HEK293T (cell line): ENCODE measurements at regions not wholly inside any gene's neighbourhood (a gene's known extent, or its start where the extent isn't known, plus 50 kb on each side); places are given as distances from the start of the nearest gene placed in this dataset.
"Not testable (repeated sequence)": the region's sequence is repeated elsewhere in the genome, so short reads cannot be mapped to it uniquely, and the experiment has no call there.

ENCODE experiments used
- CTCF ChIA-PET: fragments of 350-600 bp; formaldehyde crosslinking; extraction: SDS; loops from one replicate; lab custom pipeline; 2021; ENCODE audit warnings: antibody characterized with exemption, inconsistent platforms; lab: Yijun Ruan, JAX
- POLR2A ChIA-PET: fragments of 350-600 bp; formaldehyde crosslinking; extraction: SDS; loops from one replicate; lab custom pipeline; 2020; ENCODE audit warnings: antibody characterized with exemption, inconsistent platforms; lab: Yijun Ruan, JAX
- DNase-seq: peaks from one replicate; pipeline ENCODE4 v3.0.0; 2012; ENCODE audit warnings: mixed read lengths; ENCODE audit errors: extremely low spot score
- ARNT ChIP-seq: fragments of 450-650 bp; IDR thresholded peaks from 2 replicates; pipeline ENCODE4 v1.6.1; 2017; ENCODE audit warnings: mild to moderate bottlenecking
- BHLHE40 ChIP-seq: fragments of 450-650 bp; IDR thresholded peaks from 2 replicates; pipeline ENCODE4 v1.6.1; 2016; ENCODE audit warnings: mild to moderate bottlenecking, moderate library complexity, borderline replicate concordance
- CTBP1 ChIP-seq: fragments of 450-650 bp; IDR thresholded peaks from 2 replicates; pipeline ENCODE4 v1.6.1; 2016; ENCODE audit warnings: borderline replicate concordance
- ELF4 ChIP-seq: fragments of 450-650 bp; IDR thresholded peaks from 2 replicates; pipeline ENCODE4 v1.6.1; 2017; ENCODE audit warnings: antibody characterized with exemption
- FOXA1 ChIP-seq: fragments of 450-650 bp; IDR thresholded peaks from 2 replicates; pipeline ENCODE4 v1.6.1; 2016; ENCODE audit warnings: mild to moderate bottlenecking
- FOXK2 ChIP-seq: fragments of 450-650 bp; IDR thresholded peaks from 2 replicates; pipeline ENCODE4 v1.6.1; 2016; ENCODE audit warnings: mild to moderate bottlenecking
- FOXM1 ChIP-seq: fragments of 450-650 bp; IDR thresholded peaks from 2 replicates; pipeline ENCODE4 v1.6.1; 2017; ENCODE audit warnings: mild to moderate bottlenecking, borderline replicate concordance
- HDGF ChIP-seq: fragments of 450-650 bp; IDR thresholded peaks from 2 replicates; pipeline ENCODE4 v1.6.1; 2017; ENCODE audit warnings: antibody characterized with exemption, borderline replicate concordance
- L3MBTL2 ChIP-seq: fragments of 450-650 bp; conservative IDR thresholded peaks from 2 replicates; pipeline ENCODE4 v1.6.1; 2016; ENCODE audit warnings: mild to moderate bottlenecking
- LEF1 ChIP-seq: fragments of 450-650 bp; IDR thresholded peaks from 2 replicates; pipeline ENCODE4 v1.6.1; 2017; ENCODE audit warnings: mild to moderate bottlenecking, borderline replicate concordance
- NFRKB ChIP-seq: fragments of 450-650 bp; IDR thresholded peaks from 2 replicates; pipeline ENCODE4 v1.6.1; 2016; ENCODE audit warnings: mild to moderate bottlenecking, moderate library complexity
- PKNOX1 ChIP-seq: fragments of 450-650 bp; IDR thresholded peaks from 2 replicates; pipeline ENCODE4 v1.6.1; 2016
- SP1 ChIP-seq: fragments of 450-650 bp; IDR thresholded peaks from 2 replicates; pipeline ENCODE4 v1.6.1; 2017
- SUZ12 ChIP-seq: fragments of 450-650 bp; IDR thresholded peaks from 2 replicates; pipeline ENCODE4 v1.6.1; 2016; ENCODE audit warnings: mild to moderate bottlenecking
- TARDBP ChIP-seq: fragments of 450-650 bp; IDR thresholded peaks from 2 replicates; pipeline ENCODE4 v1.6.1; 2016
- ZNF384 ChIP-seq: fragments of 450-650 bp; IDR thresholded peaks from 2 replicates; pipeline ENCODE4 v1.6.1; 2016

GRCh38 chr20:39713076-39713840 is 751.1 kb downstream of the DHX35 start:
- no peak for DNase-seq
- no peak for TF ChIP-seq LEF1
- no peak for TF ChIP-seq BHLHE40
- TF ChIP-seq SP1 = no peak
- TF ChIP-seq NFRKB = no peak
- TF ChIP-seq CTBP1 = no peak
- TF ChIP-seq HDGF = no peak
- no peak for TF ChIP-seq TARDBP
- POLR2A ChIA-PET = no interaction called here
- CTCF ChIA-PET = no interaction called here

GRCh38 chr20:39706184-39706663 is 744.1 kb downstream of the DHX35 start:
- TF ChIP-seq LEF1 (no peak), TARDBP (no peak), FOXM1 (no peak), NFRKB (no peak)
- ChIA-PET CTCF (no interaction called here), POLR2A (no interaction called here)
- no peak for DNase-seq

- POLR2A ChIA-PET = no interaction called here
- no peak for DNase-seq
- TF ChIP-seq SP1 = no peak
- no peak for TF ChIP-seq ARNT
- TF ChIP-seq FOXM1 = no peak
- no peak for TF ChIP-seq NFRKB
- no peak for TF ChIP-seq ELF4
- TF ChIP-seq TARDBP = no peak
- TF ChIP-seq L3MBTL2 = no peak
- no peak for TF ChIP-seq LEF1
- TF ChIP-seq CTBP1 = no peak
- TF ChIP-seq BHLHE40 = no peak
- no peak for TF ChIP-seq SUZ12
- no peak for TF ChIP-seq FOXK2
- CTCF ChIA-PET = no interaction called here
Measured at GRCh38 chr20:39705032-39705431, 742.9 kb downstream of the DHX35 start.

- DNase-seq, POLR2A ChIA-PET, CTCF ChIA-PET: not testable (repeated sequence)
Measured at GRCh38 chr20:39703357-39703756, 741.2 kb downstream of the DHX35 start.

- TF ChIP-seq FOXA1 (no peak), SUZ12 (no peak), FOXK2 (no peak), NFRKB (no peak), CTBP1 (no peak), TARDBP (no peak), ARNT (no peak), HDGF (no peak), SP1 (no peak), BHLHE40 (no peak), L3MBTL2 (no peak), ZNF384 (no peak)
- POLR2A ChIA-PET = no interaction called here
- CTCF ChIA-PET = no interaction called here
- DNase-seq = no peak
Measured at GRCh38 chr20:39702701-39703349, 740.7 kb downstream of the DHX35 start.

- ChIA-PET CTCF (no interaction called here), POLR2A (no interaction called here)
- no peak for DNase-seq
- TF ChIP-seq FOXA1 = no peak
- no peak for TF ChIP-seq L3MBTL2
- TF ChIP-seq SUZ12 = no peak
- no peak for TF ChIP-seq ELF4
- TF ChIP-seq NFRKB = no peak
- no peak for TF ChIP-seq TARDBP
- no peak for TF ChIP-seq CTBP1
- no peak for TF ChIP-seq PKNOX1
- TF ChIP-seq FOXK2 = no peak
- TF ChIP-seq BHLHE40 = no peak
- no peak for TF ChIP-seq FOXM1
- no peak for TF ChIP-seq HDGF
- no peak for TF ChIP-seq SP1
- TF ChIP-seq ARNT = no peak
- TF ChIP-seq ZNF384 = no peak
- no peak for TF ChIP-seq LEF1
Measured at GRCh38 chr20:39700528-39700927, 738.4 kb downstream of the DHX35 start.

- no peak for DNase-seq
- no peak for TF ChIP-seq LEF1
- no peak for TF ChIP-seq FOXK2
- TF ChIP-seq ARNT = no peak
- no peak for TF ChIP-seq ZNF384
- no peak for TF ChIP-seq FOXA1
- no peak for TF ChIP-seq CTBP1
- no peak for TF ChIP-seq HDGF
- TF ChIP-seq FOXM1 = no peak
- TF ChIP-seq NFRKB = no peak
- no peak for TF ChIP-seq L3MBTL2
- no peak for TF ChIP-seq BHLHE40
- no peak for TF ChIP-seq TARDBP
- no peak for TF ChIP-seq PKNOX1
- TF ChIP-seq ELF4 = no peak
- no peak for TF ChIP-seq SUZ12
- TF ChIP-seq SP1 = no peak
- CTCF ChIA-PET = no interaction called here
- POLR2A ChIA-PET = no interaction called here
Measured at GRCh38 chr20:39699166-39699725, 737.1 kb downstream of the DHX35 start.
